ENCODE measurements at regions not wholly inside any gene's neighbourhood (a gene's known extent, or its start where the extent isn't known, plus 50 kb on each side); places are given as distances from the start of the nearest gene placed in this dataset.

DNA sequence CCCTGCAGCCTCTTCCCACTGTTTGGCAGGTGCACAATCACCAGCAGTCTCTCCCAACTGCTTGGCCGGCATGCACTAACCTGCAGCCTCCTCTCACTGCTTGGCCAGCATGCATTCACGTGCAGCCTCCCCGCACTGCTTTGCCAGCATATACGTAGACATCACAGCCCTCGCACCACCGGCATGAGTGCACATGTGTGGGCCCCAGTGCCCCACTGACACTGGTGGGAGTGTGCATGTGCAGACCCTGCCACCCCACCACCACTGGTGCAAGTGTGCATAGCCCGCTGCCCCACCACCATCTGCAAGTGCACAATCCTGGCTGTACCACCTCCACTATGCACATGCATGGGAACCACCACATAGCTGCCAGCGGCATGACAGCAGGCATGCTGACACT lies 127.5 kb upstream of the SOX9 start:
- Histone ChIP-seq H3K9me3 (no peaks in the 10 kb centered on the region), H3K27me3 (replicated peaks; ENCODE audit: insufficient read depth) (no peaks in the 10 kb centered on the region), H3K4me1 (replicated peaks) (no peaks in the 10 kb centered on the region), H3K27ac (no peak overlapping the region), H3K4me3 (no peak overlapping the region), H3K36me3 (no peaks in the 10 kb centered on the region)
- DNase-seq (ENCODE audit: low spot score): no peak
- 80% methylated on average over 8 of the region's 8 CpGs for WGBS
- TF ChIP-seq POLR2AphosphoS5 (IDR thresholded peaks at IDR 0.05) (no peak), POLR2A (IDR thresholded peaks at IDR 0.05) (no peak)
- TF ChIP-seq, protein P1, sequence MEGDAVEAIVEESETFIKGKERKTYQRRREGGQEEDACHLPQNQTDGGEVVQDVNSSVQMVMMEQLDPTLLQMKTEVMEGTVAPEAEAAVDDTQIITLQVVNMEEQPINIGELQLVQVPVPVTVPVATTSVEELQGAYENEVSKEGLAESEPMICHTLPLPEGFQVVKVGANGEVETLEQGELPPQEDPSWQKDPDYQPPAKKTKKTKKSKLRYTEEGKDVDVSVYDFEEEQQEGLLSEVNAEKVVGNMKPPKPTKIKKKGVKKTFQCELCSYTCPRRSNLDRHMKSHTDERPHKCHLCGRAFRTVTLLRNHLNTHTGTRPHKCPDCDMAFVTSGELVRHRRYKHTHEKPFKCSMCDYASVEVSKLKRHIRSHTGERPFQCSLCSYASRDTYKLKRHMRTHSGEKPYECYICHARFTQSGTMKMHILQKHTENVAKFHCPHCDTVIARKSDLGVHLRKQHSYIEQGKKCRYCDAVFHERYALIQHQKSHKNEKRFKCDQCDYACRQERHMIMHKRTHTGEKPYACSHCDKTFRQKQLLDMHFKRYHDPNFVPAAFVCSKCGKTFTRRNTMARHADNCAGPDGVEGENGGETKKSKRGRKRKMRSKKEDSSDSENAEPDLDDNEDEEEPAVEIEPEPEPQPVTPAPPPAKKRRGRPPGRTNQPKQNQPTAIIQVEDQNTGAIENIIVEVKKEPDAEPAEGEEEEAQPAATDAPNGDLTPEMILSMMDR (IDR thresholded peaks at IDR 0.05): no peak
- intact Hi-C loops (cut with DNase I): no loop called here

DNA sequence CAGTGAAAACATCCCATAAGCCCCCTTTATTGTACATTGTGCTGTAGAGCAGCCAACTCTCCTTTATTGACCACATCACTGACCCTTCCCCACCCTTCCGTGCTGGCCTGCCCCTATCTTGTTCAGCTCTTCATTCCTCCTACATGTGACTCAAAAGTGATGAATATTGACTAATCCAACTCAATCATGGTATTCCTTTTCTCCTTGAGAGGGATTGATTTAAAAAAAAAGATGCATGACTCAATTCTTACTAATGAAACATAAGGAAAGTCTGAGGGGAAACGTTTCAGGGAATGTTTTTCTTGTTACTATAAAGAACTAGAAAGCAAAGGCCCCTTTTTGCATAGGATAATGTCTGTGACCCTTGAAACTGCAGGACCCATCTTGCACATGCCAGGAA lies 125.2 kb upstream of the SOX9 start:
- H3K36me3 ChIP-seq: no peaks in the 10 kb centered on the region
- no peaks in the 10 kb centered on the region for H3K27me3 ChIP-seq (replicated peaks; ENCODE audit: insufficient read depth)
- no peaks in the 10 kb centered on the region for H3K9me3 ChIP-seq
- no peak overlapping the region for H3K27ac ChIP-seq
- no peak for DNase-seq (ENCODE audit: low spot score)
- intact Hi-C loops (cut with DNase I): no loop called here
- TF ChIP-seq POLR2AphosphoS5 (IDR thresholded peaks at IDR 0.05): no peak
- TF ChIP-seq POLR2A (IDR thresholded peaks at IDR 0.05): no peak
- TF ChIP-seq, protein P1 (IDR thresholded peaks at IDR 0.05): no peak
- no peak overlapping the region for H3K4me3 ChIP-seq
- 80% methylated on average over 2 of the region's 2 CpGs for WGBS
- H3K4me1 ChIP-seq (replicated peaks): no peaks in the 10 kb centered on the region

GRCh38 chr17:72004011-72004427 lies 116.8 kb upstream of the SOX9 start:
- TF ChIP-seq POLR2AphosphoS5 (IDR thresholded peaks at IDR 0.05) (no peak), POLR2A (IDR thresholded peaks at IDR 0.05) (no peak)
- TF ChIP-seq, protein P1 (IDR thresholded peaks at IDR 0.05): no peak
- no peaks in the 10 kb centered on the region for H3K36me3 ChIP-seq
- H3K27me3 ChIP-seq (replicated peaks; ENCODE audit: insufficient read depth): no peaks in the 10 kb centered on the region
- no peaks in the 10 kb centered on the region for H3K9me3 ChIP-seq
- DNase-seq (ENCODE audit: low spot score): no peak
- no peak overlapping the region for H3K27ac ChIP-seq
- no peak overlapping the region for H3K4me3 ChIP-seq
- WGBS: 77% methylated on average over 2 of the region's 2 CpGs
- intact Hi-C loops (cut with DNase I): no loop called here
- no peaks in the 10 kb centered on the region for H3K4me1 ChIP-seq (replicated peaks)

DNA sequence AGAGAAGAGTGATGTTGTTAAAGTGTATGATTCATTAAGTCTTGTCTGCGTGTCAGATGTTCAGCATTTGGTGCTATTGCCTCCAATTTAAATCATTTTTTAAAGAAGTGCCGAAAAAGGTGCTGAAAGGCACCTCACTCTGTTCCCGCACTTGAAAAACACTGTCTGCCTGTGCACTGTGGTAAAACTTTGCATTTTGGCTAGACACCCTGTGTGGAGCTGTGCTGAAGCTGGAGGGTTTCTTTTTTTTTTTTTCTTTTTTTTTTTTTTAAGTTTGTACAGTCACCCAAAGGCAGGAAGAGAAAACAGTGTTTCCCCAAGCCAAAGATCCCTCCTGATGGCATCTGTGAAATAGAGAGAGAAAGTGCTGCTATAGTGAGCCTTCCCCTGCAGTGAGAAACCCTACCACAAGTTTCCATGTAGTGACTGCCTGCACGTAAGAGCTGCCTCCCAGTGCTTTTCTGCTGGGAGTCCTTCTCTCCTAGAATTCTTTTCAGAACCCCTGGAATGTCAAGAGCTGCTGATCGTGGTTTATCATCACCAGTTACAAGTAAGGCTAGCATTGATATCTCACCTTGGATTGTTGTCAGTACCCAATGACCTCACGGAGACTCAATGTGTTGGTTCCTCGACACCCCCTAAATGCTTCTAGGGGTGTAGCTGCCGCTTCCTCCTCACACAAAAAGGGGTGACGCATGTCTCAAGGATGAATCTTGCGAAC lies 116.0 kb upstream of the SOX9 start:
- no peak for DNase-seq (ENCODE audit: low spot score)
- Histone ChIP-seq H3K27ac (no peak overlapping the region), H3K36me3 (no peaks in the 10 kb centered on the region), H3K4me3 (no peak overlapping the region), H3K9me3 (no peaks in the 10 kb centered on the region), H3K27me3 (replicated peaks; ENCODE audit: insufficient read depth) (no peaks in the 10 kb centered on the region), H3K4me1 (replicated peaks) (no peaks in the 10 kb centered on the region)
- intact Hi-C loops (cut with DNase I): no loop called here
- 87% methylated on average over 10 of the region's 10 CpGs for WGBS
- no peak for TF ChIP-seq POLR2A (IDR thresholded peaks at IDR 0.05)
- no peak for TF ChIP-seq POLR2AphosphoS5 (IDR thresholded peaks at IDR 0.05)
- TF ChIP-seq, protein P1 (IDR thresholded peaks at IDR 0.05): no peak
